B cell (primary cell): ENCODE measurements at regions not wholly inside any gene's neighbourhood (a gene's known extent, or its start where the extent isn't known, plus 50 kb on each side); places are given as distances from the start of the nearest gene placed in this dataset.

Source experiments
- ATAC-seq: fragments of 200-7000 bp; cut with Tn5 transposase; one replicate; pipeline ENCODE4 v1.10.0; 2021; ENCODE audit warnings: low read depth, mild to moderate bottlenecking, moderate number of reproducible peaks, moderate library complexity
- CTCF ChIA-PET: fragments of 350-600 bp; sonication (Branson Sonifier 250); formaldehyde crosslinking; loops from one replicate; lab custom pipeline; 2021; ENCODE audit warnings: antibody characterized with exemption, inconsistent platforms; lab: Charles Lee
- POLR2A ChIA-PET: fragments of 350-600 bp; sonication (Branson Sonifier 250); formaldehyde crosslinking; loops from one replicate; lab custom pipeline; 2021; ENCODE audit warnings: antibody characterized with exemption; lab: Charles Lee
- DNase-seq: peaks from one replicate; pipeline ENCODE4 v3.0.0; 2013
- H2AFZ ChIP-seq: 2 replicates; pipeline ENCODE4 v1.6.1; 2012; ENCODE audit warnings: mild to moderate bottlenecking, low read depth, low read length; ENCODE audit not compliant: insufficient read depth, poor library complexity, severe bottlenecking
- H3K27ac ChIP-seq, 2 donors: 1 replicate in 1 of 2; 2 replicates in 1 of 2; pipeline ENCODE4 v1.5.1; 2012 to 2013; ENCODE audit warnings: low read length in 2 of 2, mild to moderate bottlenecking in 2 of 2, moderate library complexity in 1 of 2
- H3K27me3 ChIP-seq, 4 experiments: fragments of 200-600 bp in 1 of 4; sonication (generic) in 1 of 4; replicated peaks in 1 of 4; 1 replicate in 2 of 4; 2 replicates in 2 of 4; pipeline versions ENCODE4 v1.6.1 to v1.7.0; 2013 to 2016; ENCODE audit warnings: low read length in 3 of 4, mild to moderate bottlenecking in 2 of 4, mixed read lengths in 1 of 4, moderate library complexity in 1 of 4; ENCODE audit not compliant: insufficient read depth in 4 of 4, control insufficient read depth in 3 of 4; ENCODE audit errors: control extremely low read depth in 1 of 4
- H3K36me3 ChIP-seq, 2 experiments: replicated peaks in 1 of 2; 1 replicate in 1 of 2; 2 replicates in 1 of 2; pipeline versions ENCODE4 v1.6.1 to v1.7.1; 2013; ENCODE audit warnings: low read length in 1 of 2; ENCODE audit not compliant: insufficient read depth in 2 of 2, control insufficient read depth in 1 of 2; ENCODE audit errors: control extremely low read depth in 1 of 2, extremely low read depth in 1 of 2
- H3K4me1 ChIP-seq, 2 donors: fragments of 200-600 bp in 1 of 2; sonication (generic) in 1 of 2; 1 replicate in 1 of 2; 2 replicates in 1 of 2; pipeline versions ENCODE4 v1.5.1 to v1.6.1; 2013 to 2017; ENCODE audit warnings: low read length in 2 of 2; ENCODE audit not compliant: control insufficient read depth in 2 of 2, insufficient read depth in 2 of 2
- H3K4me2 ChIP-seq: replicated peaks from 2 replicates; pipeline ENCODE3; 2012; ENCODE audit warnings: mild to moderate bottlenecking, low read depth, low read length; ENCODE audit not compliant: poor library complexity, severe bottlenecking
- H3K4me3 ChIP-seq, 5 experiments: fragments of 200-600 bp in 1 of 5; sonication (generic) in 1 of 5; 1 replicate in 3 of 5; 2 replicates in 2 of 5; pipeline versions ENCODE4 v1.5.1 to v1.7.0; 2011 to 2016; ENCODE audit warnings: low read length in 4 of 5, mild to moderate bottlenecking in 4 of 5, low read depth in 2 of 5, control low read depth in 1 of 5, moderate library complexity in 1 of 5; ENCODE audit not compliant: insufficient read depth in 1 of 5; ENCODE audit errors: control extremely low read depth in 1 of 5, extremely low read depth in 1 of 5
- H3K79me2 ChIP-seq: fragments of 200-600 bp; sonication (generic); one replicate; pipeline ENCODE4 v1.6.0; 2016; ENCODE audit warnings: low read length; ENCODE audit not compliant: control insufficient read depth, insufficient read depth
- H3K9ac ChIP-seq: fragments of 200-600 bp; sonication (generic); 2 replicates; pipeline ENCODE4 v1.6.1; 2017; ENCODE audit warnings: mild to moderate bottlenecking, low read length, moderate library complexity
- H3K9me3 ChIP-seq, 3 donors: one replicate each; pipeline versions ENCODE4 v1.6.1 to v1.7.1; 2013; ENCODE audit warnings: low read length in 2 of 3; ENCODE audit not compliant: control insufficient read depth in 2 of 3, insufficient read depth in 1 of 3; ENCODE audit errors: control extremely low read depth in 1 of 3
- H4K20me1 ChIP-seq: 2 replicates; pipeline ENCODE4 v1.6.0; 2012; ENCODE audit warnings: mild to moderate bottlenecking, low read length; ENCODE audit not compliant: insufficient read depth, control insufficient read depth, poor library complexity, severe bottlenecking
- H3K27ac Mint-ChIP-seq: one replicate; pipeline ENCODE4 v1.8.0; 2021; ENCODE audit warnings: mixed read lengths
- H3K27me3 Mint-ChIP-seq: one replicate; pipeline ENCODE4 v1.8.0; 2021; ENCODE audit warnings: mixed read lengths
- H3K4me1 Mint-ChIP-seq: one replicate; pipeline ENCODE4 v1.8.0; 2021; ENCODE audit warnings: mixed read lengths
- H3K4me3 Mint-ChIP-seq: one replicate; pipeline ENCODE4 v1.8.0; 2021; ENCODE audit warnings: mixed read lengths
- H3K9me3 Mint-ChIP-seq: one replicate; pipeline ENCODE4 v1.8.0; 2022; ENCODE audit warnings: mixed read lengths; ENCODE audit not compliant: insufficient read depth
- EZH2 ChIP-seq: IDR thresholded peaks from 2 replicates; pipeline ENCODE4 v1.6.1; 2012; ENCODE audit warnings: borderline replicate concordance, low read depth, mild to moderate bottlenecking, moderate library complexity, low read length; ENCODE audit not compliant: insufficient read depth, poor library complexity, severe bottlenecking
- WGBS: methylation state at CpG from one replicate; pipeline ENCODE4 v1.1.5; 2013; ENCODE audit warnings: missing lambda C conversion rate; ENCODE audit not compliant: insufficient coverage; 5-methylcytosine and 5-hydroxymethylcytosine counted together
- intact Hi-C: fragments of 100-400 bp; cut with micrococcal nuclease; formaldehyde crosslinking; loops from one replicate; pipeline ENCODE4 v1.10.0; 2022
- TF ChIP-seq, protein P1 (sequence below): fragments of 200-600 bp; IDR thresholded peaks from one replicate; pipeline ENCODE4 v1.8.0; 2022; ENCODE audit warnings: antibody characterized with exemption, mild to moderate bottlenecking

DNA sequence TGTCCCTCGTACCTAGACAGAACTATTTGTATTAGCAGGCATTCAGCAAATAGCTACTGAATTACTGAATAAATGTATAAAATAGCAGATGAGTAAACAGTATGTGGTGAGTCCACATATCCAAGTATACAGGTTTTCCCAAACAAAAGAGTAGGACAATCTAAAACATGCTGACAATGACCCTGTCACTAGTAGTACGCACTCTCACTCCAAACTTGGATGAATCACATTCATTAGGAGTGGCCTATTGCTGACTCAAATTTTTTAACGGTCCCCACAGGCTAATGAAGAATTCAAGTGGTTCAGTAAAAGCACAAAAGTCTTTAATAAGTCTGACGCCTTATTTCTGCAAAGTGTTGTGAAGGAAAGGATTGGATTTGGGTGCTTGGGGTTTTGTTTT lies 449.3 kb upstream of the THBS1 start:
- intact Hi-C loops, result no loop called here
- Histone ChIP-seq H3K4me2 (no peak overlapping the region), H4K20me1 (no peaks in the 10 kb centered on the region), H3K4me1 (no peaks in the 10 kb centered on the region), H2AFZ (no peak overlapping the region), H3K9ac (no peak overlapping the region), H3K27ac (no peak overlapping the region), H3K36me3 (no peaks in the 10 kb centered on the region), H3K9me3 (peaks cover 0 to 3% (median 0%) of the 10 kb centered on the region in 3 donors), H3K4me3 (no peak overlapping the region), H3K79me2 (no peaks in the 10 kb centered on the region), H3K27me3 (no peaks in the 10 kb centered on the region)
- ATAC-seq (no peak), DNase-seq (no peak)
- 80% methylated on average over 1 of the region's 4 CpGs for WGBS
- H3K4me3 Mint-ChIP-seq, result no peak overlapping the region
- no peak for TF ChIP-seq EZH2
- TF ChIP-seq, protein P1, sequence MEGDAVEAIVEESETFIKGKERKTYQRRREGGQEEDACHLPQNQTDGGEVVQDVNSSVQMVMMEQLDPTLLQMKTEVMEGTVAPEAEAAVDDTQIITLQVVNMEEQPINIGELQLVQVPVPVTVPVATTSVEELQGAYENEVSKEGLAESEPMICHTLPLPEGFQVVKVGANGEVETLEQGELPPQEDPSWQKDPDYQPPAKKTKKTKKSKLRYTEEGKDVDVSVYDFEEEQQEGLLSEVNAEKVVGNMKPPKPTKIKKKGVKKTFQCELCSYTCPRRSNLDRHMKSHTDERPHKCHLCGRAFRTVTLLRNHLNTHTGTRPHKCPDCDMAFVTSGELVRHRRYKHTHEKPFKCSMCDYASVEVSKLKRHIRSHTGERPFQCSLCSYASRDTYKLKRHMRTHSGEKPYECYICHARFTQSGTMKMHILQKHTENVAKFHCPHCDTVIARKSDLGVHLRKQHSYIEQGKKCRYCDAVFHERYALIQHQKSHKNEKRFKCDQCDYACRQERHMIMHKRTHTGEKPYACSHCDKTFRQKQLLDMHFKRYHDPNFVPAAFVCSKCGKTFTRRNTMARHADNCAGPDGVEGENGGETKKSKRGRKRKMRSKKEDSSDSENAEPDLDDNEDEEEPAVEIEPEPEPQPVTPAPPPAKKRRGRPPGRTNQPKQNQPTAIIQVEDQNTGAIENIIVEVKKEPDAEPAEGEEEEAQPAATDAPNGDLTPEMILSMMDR, result no peak
- no peak overlapping the region for H3K27ac Mint-ChIP-seq
- ChIA-PET CTCF (no interaction called here), POLR2A (no interaction called here)
- no peaks in the 10 kb centered on the region for H3K4me1 Mint-ChIP-seq
- H3K27me3 Mint-ChIP-seq, result no peaks in the 10 kb centered on the region
- H3K9me3 Mint-ChIP-seq, result no peaks in the 10 kb centered on the region

GRCh38 chr15:39132070-39132469 lies 448.8 kb upstream of the THBS1 start:
- Mint-ChIP-seq H3K4me1 (no peaks in the 10 kb centered on the region), H3K4me3 (no peak overlapping the region), H3K9me3 (no peaks in the 10 kb centered on the region), H3K27me3 (no peaks in the 10 kb centered on the region), H3K27ac (no peak overlapping the region)
- WGBS, result 90% methylated on average over 3 of the region's 3 CpGs
- Histone ChIP-seq H3K4me2 (no peak overlapping the region), H3K27me3 (no peaks in the 10 kb centered on the region), H3K79me2 (no peaks in the 10 kb centered on the region), H4K20me1 (no peaks in the 10 kb centered on the region), H3K36me3 (no peaks in the 10 kb centered on the region), H3K4me3 (no peak overlapping the region), H3K9ac (no peak overlapping the region), H3K27ac (no peak overlapping the region), H3K4me1 (no peaks in the 10 kb centered on the region), H2AFZ (no peak overlapping the region), H3K9me3 (peaks cover 0 to 3% (median 0%) of the 10 kb centered on the region in 3 donors)
- DNase-seq (no peak), ATAC-seq (no peak)
- TF ChIP-seq, protein P1, result no peak
- no peak for TF ChIP-seq EZH2
- ChIA-PET CTCF (no interaction called here), POLR2A (no interaction called here)
- intact Hi-C loops, result no loop called here
